Adrenal gland (tissue), 5 donors: ENCODE measurements at regions not wholly inside any gene's neighbourhood (a gene's known extent, or its start where the extent isn't known, plus 50 kb on each side); places are given as distances from the start of the nearest gene placed in this dataset.

Experiments
- POLR2A ChIP-seq, 2 donors: fragments of 450-650 bp; IDR thresholded peaks; one replicate each; pipeline ENCODE4 v1.6.1; 2017; ENCODE audit warnings: antibody characterized with exemption in 2 of 2, mild to moderate bottlenecking in 2 of 2, moderate library complexity in 1 of 2
- TF ChIP-seq, protein P1 (sequence below), 6 experiments: fragments of 450-650 bp in 4 of 6; fragments of 200-600 bp in 2 of 6; sonication (generic) in 1 of 6; IDR thresholded peaks; 1 replicate in 5 of 6; 2 replicates in 1 of 6; pipeline versions ENCODE4 v1.5.1 to v1.8.0; 2016 to 2021; ENCODE audit warnings: antibody characterized with exemption in 6 of 6, mild to moderate bottlenecking in 2 of 6, moderate library complexity in 1 of 6
- donor health status: DM: no; HTN: no; CAD: no.

DNA sequence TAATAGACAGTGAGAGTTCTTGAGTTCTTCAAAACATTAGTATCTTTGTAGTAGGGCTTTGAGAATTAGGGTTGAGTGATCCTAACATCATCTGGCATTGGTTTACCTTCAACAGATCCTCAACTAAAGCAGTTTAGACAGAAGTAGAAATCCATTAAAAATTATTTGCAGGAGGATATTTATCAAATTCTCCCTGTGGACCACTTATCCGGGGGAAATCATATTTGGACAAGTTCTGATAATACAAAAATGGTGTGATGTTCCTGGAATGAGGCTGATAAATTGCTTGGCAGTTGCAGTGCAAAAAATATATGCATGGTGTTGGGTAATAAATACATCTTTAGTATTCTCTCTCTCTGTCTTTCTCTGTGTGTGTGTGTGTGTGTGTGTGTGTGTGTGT lies 115.1 kb upstream of the CHODL start:
- TF ChIP-seq, protein P1, sequence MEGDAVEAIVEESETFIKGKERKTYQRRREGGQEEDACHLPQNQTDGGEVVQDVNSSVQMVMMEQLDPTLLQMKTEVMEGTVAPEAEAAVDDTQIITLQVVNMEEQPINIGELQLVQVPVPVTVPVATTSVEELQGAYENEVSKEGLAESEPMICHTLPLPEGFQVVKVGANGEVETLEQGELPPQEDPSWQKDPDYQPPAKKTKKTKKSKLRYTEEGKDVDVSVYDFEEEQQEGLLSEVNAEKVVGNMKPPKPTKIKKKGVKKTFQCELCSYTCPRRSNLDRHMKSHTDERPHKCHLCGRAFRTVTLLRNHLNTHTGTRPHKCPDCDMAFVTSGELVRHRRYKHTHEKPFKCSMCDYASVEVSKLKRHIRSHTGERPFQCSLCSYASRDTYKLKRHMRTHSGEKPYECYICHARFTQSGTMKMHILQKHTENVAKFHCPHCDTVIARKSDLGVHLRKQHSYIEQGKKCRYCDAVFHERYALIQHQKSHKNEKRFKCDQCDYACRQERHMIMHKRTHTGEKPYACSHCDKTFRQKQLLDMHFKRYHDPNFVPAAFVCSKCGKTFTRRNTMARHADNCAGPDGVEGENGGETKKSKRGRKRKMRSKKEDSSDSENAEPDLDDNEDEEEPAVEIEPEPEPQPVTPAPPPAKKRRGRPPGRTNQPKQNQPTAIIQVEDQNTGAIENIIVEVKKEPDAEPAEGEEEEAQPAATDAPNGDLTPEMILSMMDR (IDR thresholded peaks at IDR 0.05) = no peak
- TF ChIP-seq POLR2A (IDR thresholded peaks at IDR 0.05) = no peak
